PC-9 (cell line): ENCODE measurements at regions not wholly inside any gene's neighbourhood (a gene's known extent, or its start where the extent isn't known, plus 50 kb on each side); places are given as distances from the start of the nearest gene placed in this dataset.

ENCODE experiments used
- CTCF ChIP-seq: fragments of 200-600 bp; sonication (generic); conservative IDR thresholded peaks from 2 replicates; pipeline ENCODE4 v1.6.1; 2017; ENCODE audit warnings: mixed run types, antibody characterized with exemption, mild to moderate bottlenecking, moderate library complexity
- EZH2 ChIP-seq: fragments of 200-600 bp; sonication (generic); IDR thresholded peaks from 2 replicates; pipeline ENCODE4 v1.8.0; 2017; ENCODE audit warnings: antibody characterized with exemption, low read depth

GRCh38 chr17:33695431-33695830, 402.3 kb upstream of the ASIC2 start:
- no peak for TF ChIP-seq CTCF
- no peak for TF ChIP-seq EZH2
